PC-3 (cell line): ENCODE measurements at regions not wholly inside any gene's neighbourhood (a gene's known extent, or its start where the extent isn't known, plus 50 kb on each side); places are given as distances from the start of the nearest gene placed in this dataset.

ENCODE experiments used
- EZH2 ChIP-seq: fragments of 300-600 bp; sonication (generic); IDR thresholded peaks from one replicate; pipeline ENCODE4 v1.6.1; 2017; ENCODE audit warnings: antibody characterized with exemption, mild to moderate bottlenecking, low read length; ENCODE audit not compliant: unreplicated experiment
- EZH2phosphoT487 ChIP-seq: fragments of 300-600 bp; sonication (generic); IDR thresholded peaks from 2 replicates; pipeline ENCODE4 v1.6.1; 2018; ENCODE audit warnings: mild to moderate bottlenecking, antibody characterized with exemption, low read length, borderline replicate concordance
- TF ChIP-seq, protein P1 (sequence below): fragments of 300-600 bp; sonication (generic); conservative IDR thresholded peaks from 2 replicates; pipeline ENCODE4 v1.5.1; 2017; ENCODE audit warnings: antibody characterized with exemption, low read depth, mild to moderate bottlenecking, low read length

DNA sequence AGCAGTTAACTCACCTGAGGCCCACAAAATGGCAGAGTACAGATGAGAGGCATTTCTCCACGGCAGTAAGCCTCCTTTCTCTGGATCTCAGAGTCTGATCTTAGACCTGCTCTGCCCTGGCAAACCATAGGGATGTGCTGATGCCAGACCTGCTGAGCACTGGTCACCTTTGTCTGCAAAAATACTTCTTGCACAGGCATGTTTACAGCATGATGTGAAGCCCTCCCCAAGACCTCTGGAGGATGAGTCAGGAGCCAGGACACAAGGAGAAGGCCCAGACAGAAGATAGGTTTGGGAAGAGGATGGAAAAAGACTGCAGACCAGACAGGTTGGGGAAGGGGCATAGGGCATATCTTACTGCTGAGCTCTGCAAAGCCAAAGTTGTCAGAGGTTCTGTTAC lies 426.6 kb downstream of the PMP22 start:
- TF ChIP-seq EZH2 (no peak), EZH2phosphoT487 (no peak)
- TF ChIP-seq, protein P1, sequence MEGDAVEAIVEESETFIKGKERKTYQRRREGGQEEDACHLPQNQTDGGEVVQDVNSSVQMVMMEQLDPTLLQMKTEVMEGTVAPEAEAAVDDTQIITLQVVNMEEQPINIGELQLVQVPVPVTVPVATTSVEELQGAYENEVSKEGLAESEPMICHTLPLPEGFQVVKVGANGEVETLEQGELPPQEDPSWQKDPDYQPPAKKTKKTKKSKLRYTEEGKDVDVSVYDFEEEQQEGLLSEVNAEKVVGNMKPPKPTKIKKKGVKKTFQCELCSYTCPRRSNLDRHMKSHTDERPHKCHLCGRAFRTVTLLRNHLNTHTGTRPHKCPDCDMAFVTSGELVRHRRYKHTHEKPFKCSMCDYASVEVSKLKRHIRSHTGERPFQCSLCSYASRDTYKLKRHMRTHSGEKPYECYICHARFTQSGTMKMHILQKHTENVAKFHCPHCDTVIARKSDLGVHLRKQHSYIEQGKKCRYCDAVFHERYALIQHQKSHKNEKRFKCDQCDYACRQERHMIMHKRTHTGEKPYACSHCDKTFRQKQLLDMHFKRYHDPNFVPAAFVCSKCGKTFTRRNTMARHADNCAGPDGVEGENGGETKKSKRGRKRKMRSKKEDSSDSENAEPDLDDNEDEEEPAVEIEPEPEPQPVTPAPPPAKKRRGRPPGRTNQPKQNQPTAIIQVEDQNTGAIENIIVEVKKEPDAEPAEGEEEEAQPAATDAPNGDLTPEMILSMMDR = no peak
